WTC11 (cell line): ENCODE measurements at regions not wholly inside any gene's neighbourhood (a gene's known extent, or its start where the extent isn't known, plus 50 kb on each side); places are given as distances from the start of the nearest gene placed in this dataset.

Experiments used
- ESRRA ChIP-seq: sonication (generic); formaldehyde crosslinking; IDR thresholded peaks from 2 replicates; pipeline ENCODE4 v1.8.1; 2022; ENCODE audit warnings: mild to moderate bottlenecking, missing genetic modification reagents, borderline replicate concordance
- GTF2I ChIP-seq: fragments of 250-450 bp; sonication (Bioruptor Pico); conservative IDR thresholded peaks from 2 replicates; pipeline ENCODE4 v1.4.0; 2021; ENCODE audit warnings: mild to moderate bottlenecking
- MXD4 ChIP-seq: fragments of 250-450 bp; sonication (Bioruptor Pico); IDR thresholded peaks from 2 replicates; pipeline ENCODE4 v1.8.0; 2021; ENCODE audit warnings: mild to moderate bottlenecking, moderate library complexity, borderline replicate concordance
- MYBL2 ChIP-seq: sonication (generic); formaldehyde crosslinking; IDR thresholded peaks from 2 replicates; pipeline ENCODE4 v1.8.1; 2023; ENCODE audit warnings: mild to moderate bottlenecking, moderate library complexity, missing genetic modification reagents
- NR2C2 ChIP-seq: sonication (generic); formaldehyde crosslinking; IDR thresholded peaks from 2 replicates; pipeline ENCODE4 v1.8.0; 2022; ENCODE audit warnings: mild to moderate bottlenecking, missing genetic modification reagents
- SP1 ChIP-seq: sonication (generic); formaldehyde crosslinking; conservative IDR thresholded peaks from 2 replicates; pipeline ENCODE4 v1.8.1; 2022; ENCODE audit warnings: missing genetic modification reagents
- TCF7 ChIP-seq: sonication (generic); formaldehyde crosslinking; IDR thresholded peaks from 2 replicates; pipeline ENCODE4 v1.8.0; 2022; ENCODE audit warnings: mild to moderate bottlenecking, low read depth, missing genetic modification reagents, moderate library complexity
- TP53 ChIP-seq: sonication (generic); formaldehyde crosslinking; IDR thresholded peaks from 2 replicates; pipeline ENCODE4 v1.8.1; 2023; ENCODE audit warnings: mild to moderate bottlenecking, missing genetic modification reagents
- TF ChIP-seq, protein P1 (sequence below): fragments of 200-600 bp; IDR thresholded peaks from 2 replicates; pipeline ENCODE4 v1.8.0; 2022; ENCODE audit warnings: antibody characterized with exemption
- TF ChIP-seq, protein P2 (sequence below): sonication (generic); formaldehyde crosslinking; IDR thresholded peaks from 2 replicates; pipeline ENCODE4 v1.8.1; 2023; ENCODE audit warnings: mild to moderate bottlenecking, missing genetic modification reagents
- TF ChIP-seq, protein P3 (sequence below): fragments of 250-450 bp; sonication (Bioruptor Pico); IDR thresholded peaks from 2 replicates; pipeline ENCODE4 v2.1.2; 2022; ENCODE audit warnings: mild to moderate bottlenecking, moderate library complexity

DNA sequence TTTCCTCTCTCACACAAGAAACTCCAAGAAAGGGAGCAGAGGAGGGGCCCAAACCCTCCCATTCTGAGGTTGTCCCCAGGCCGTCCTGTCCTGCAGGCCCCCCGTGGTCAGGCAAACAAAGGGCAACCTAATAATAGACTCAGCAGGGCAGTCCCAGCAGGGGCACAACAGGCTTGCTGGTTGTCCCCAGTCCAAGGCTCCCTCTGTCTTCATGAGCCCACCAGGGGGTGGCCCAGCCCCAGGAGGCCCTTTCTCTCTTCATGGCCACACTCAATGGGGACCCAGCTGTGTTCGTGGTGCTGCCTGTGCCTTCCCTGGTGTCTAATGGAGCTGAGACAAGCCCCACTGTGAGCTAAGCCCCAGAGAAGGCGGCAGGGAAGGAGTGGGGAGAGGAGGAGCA is 359.9 kb downstream of the ADGRD1 start:
- TF ChIP-seq TP53 (CRISPR knock-in tag): no peak
- TF ChIP-seq, protein P1, sequence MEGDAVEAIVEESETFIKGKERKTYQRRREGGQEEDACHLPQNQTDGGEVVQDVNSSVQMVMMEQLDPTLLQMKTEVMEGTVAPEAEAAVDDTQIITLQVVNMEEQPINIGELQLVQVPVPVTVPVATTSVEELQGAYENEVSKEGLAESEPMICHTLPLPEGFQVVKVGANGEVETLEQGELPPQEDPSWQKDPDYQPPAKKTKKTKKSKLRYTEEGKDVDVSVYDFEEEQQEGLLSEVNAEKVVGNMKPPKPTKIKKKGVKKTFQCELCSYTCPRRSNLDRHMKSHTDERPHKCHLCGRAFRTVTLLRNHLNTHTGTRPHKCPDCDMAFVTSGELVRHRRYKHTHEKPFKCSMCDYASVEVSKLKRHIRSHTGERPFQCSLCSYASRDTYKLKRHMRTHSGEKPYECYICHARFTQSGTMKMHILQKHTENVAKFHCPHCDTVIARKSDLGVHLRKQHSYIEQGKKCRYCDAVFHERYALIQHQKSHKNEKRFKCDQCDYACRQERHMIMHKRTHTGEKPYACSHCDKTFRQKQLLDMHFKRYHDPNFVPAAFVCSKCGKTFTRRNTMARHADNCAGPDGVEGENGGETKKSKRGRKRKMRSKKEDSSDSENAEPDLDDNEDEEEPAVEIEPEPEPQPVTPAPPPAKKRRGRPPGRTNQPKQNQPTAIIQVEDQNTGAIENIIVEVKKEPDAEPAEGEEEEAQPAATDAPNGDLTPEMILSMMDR: no peak
- TF ChIP-seq, protein P2, sequence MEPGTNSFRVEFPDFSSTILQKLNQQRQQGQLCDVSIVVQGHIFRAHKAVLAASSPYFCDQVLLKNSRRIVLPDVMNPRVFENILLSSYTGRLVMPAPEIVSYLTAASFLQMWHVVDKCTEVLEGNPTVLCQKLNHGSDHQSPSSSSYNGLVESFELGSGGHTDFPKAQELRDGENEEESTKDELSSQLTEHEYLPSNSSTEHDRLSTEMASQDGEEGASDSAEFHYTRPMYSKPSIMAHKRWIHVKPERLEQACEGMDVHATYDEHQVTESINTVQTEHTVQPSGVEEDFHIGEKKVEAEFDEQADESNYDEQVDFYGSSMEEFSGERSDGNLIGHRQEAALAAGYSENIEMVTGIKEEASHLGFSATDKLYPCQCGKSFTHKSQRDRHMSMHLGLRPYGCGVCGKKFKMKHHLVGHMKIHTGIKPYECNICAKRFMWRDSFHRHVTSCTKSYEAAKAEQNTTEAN (CRISPR knock-in tag): no peak
- no peak for TF ChIP-seq MXD4 (CRISPR knock-in tag)
- no peak for TF ChIP-seq TCF7 (CRISPR knock-in tag)
- no peak for TF ChIP-seq SP1
- TF ChIP-seq NR2C2 (CRISPR knock-in tag): no peak
- TF ChIP-seq, protein P3, sequence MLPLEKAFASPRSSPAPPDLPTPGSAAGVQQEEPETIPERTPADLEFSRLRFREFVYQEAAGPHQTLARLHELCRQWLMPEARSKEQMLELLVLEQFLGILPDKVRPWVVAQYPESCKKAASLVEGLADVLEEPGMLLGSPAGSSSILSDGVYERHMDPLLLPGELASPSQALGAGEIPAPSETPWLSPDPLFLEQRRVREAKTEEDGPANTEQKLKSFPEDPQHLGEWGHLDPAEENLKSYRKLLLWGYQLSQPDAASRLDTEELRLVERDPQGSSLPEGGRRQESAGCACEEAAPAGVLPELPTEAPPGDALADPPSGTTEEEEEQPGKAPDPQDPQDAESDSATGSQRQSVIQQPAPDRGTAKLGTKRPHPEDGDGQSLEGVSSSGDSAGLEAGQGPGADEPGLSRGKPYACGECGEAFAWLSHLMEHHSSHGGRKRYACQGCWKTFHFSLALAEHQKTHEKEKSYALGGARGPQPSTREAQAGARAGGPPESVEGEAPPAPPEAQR (CRISPR knock-in tag): no peak
- TF ChIP-seq GTF2I (CRISPR knock-in tag): no peak
- TF ChIP-seq MYBL2 (CRISPR knock-in tag): no peak
- no peak for TF ChIP-seq ESRRA
